Panc1 (cell line): ENCODE measurements at regions not wholly inside any gene's neighbourhood (a gene's known extent, or its start where the extent isn't known, plus 50 kb on each side); places are given as distances from the start of the nearest gene placed in this dataset.

Experiments used
- ATAC-seq: fragments of 200-7000 bp; cut with Tn5 transposase; 2 replicates; pipeline ENCODE4 v1.9.1; 2020; ENCODE audit warnings: mild to moderate bottlenecking, moderate library complexity
- BruUV-seq: library from RNA; stranded (reverse); fragments of 400-500 nt; replicated peaks from 2 replicates; lab custom pipeline; 2021; lab: Mats Ljungman, UMichigan
- CTCF ChIA-PET: fragments of 300-600 bp; sonication (Branson Sonifier 250); formaldehyde crosslinking; loops from one replicate; lab custom pipeline; 2022; ENCODE audit warnings: antibody characterized with exemption; lab: Charles Lee
- POLR2A ChIA-PET: fragments of 300-600 bp; sonication (Branson Sonifier 250); formaldehyde crosslinking; loops from one replicate; lab custom pipeline; 2022; ENCODE audit warnings: antibody characterized with exemption; lab: Charles Lee
- DNase-seq: peaks from one replicate; pipeline ENCODE4 v3.0.0-alpha.2; 2010; ENCODE audit warnings: low read depth, low spot score
- H3K27ac ChIP-seq: 2 replicates; pipeline ENCODE4 v1.5.1; 2011; ENCODE audit warnings: mild to moderate bottlenecking, low read length, inconsistent platforms
- H3K27me3 ChIP-seq: fragments of 200-500 bp; sonication (Bioruptor generic); 2 replicates; pipeline ENCODE4 v1.6.0; 2014; ENCODE audit warnings: low read length, inconsistent platforms; ENCODE audit not compliant: control insufficient read depth, insufficient read depth
- H3K36me3 ChIP-seq: fragments of 200-500 bp; sonication (Bioruptor generic); 2 replicates; pipeline ENCODE4 v1.5.1; 2014; ENCODE audit warnings: inconsistent platforms, mild to moderate bottlenecking, low read length, moderate library complexity; ENCODE audit not compliant: control insufficient read depth, insufficient read depth
- H3K4me1 ChIP-seq: 2 replicates; pipeline ENCODE4 v1.5.1; 2011; ENCODE audit warnings: inconsistent platforms, mild to moderate bottlenecking, low read length, moderate library complexity; ENCODE audit not compliant: control insufficient read depth, insufficient read depth
- H3K4me3 ChIP-seq, 2 experiments: 2 replicates each; pipeline ENCODE4 v1.5.1; 2011 to 2012; ENCODE audit warnings: low read depth in 2 of 2, low read length in 2 of 2, mild to moderate bottlenecking in 2 of 2, inconsistent platforms in 1 of 2, moderate library complexity in 1 of 2
- H3K9me3 ChIP-seq: fragments of 200-500 bp; sonication (Bioruptor generic); 2 replicates; pipeline ENCODE4 v1.5.1; 2014; ENCODE audit warnings: low read depth, mild to moderate bottlenecking, inconsistent platforms, low read length, moderate library complexity; ENCODE audit not compliant: control insufficient read depth, insufficient read depth
- POLR2AphosphoS5 ChIP-seq: IDR thresholded peaks from 2 replicates; pipeline ENCODE4 v1.6.1; 2012; ENCODE audit warnings: mild to moderate bottlenecking, low read depth, low read length, moderate library complexity
- SIN3A ChIP-seq: IDR thresholded peaks from 2 replicates; pipeline ENCODE4 v1.6.1; 2012; ENCODE audit warnings: low read depth, mild to moderate bottlenecking, low read length, moderate library complexity, borderline replicate concordance; ENCODE audit not compliant: insufficient read depth
- TCF7L2 ChIP-seq: IDR thresholded peaks from 2 replicates; pipeline ENCODE4 v1.6.1; 2011; ENCODE audit warnings: mild to moderate bottlenecking, low read depth, low read length, inconsistent platforms
- in situ Hi-C: cut with HindIII; loops from 2 replicates; pipeline ENCODE4 v1.10.0; 2016; ENCODE audit warnings: low sequenced_read_pairs, low pct_unique_long_range_greater_than_20kb
- intact Hi-C: fragments of 100-400 bp; cut with micrococcal nuclease; formaldehyde crosslinking; loops from one replicate; pipeline ENCODE4 v1.10.0; 2022; ENCODE audit not compliant: unreplicated experiment
- TF ChIP-seq, protein P1 (sequence below), 2 experiments: IDR thresholded peaks; 2 replicates each; pipeline ENCODE4 v1.6.1; 2011 to 2012; ENCODE audit warnings: low read depth in 2 of 2, control low read depth in 1 of 2, low read length in 1 of 2, mild to moderate bottlenecking in 1 of 2, moderate library complexity in 1 of 2; ENCODE audit not compliant: insufficient read depth in 1 of 2
- TF ChIP-seq, protein P2 (sequence below): fragments of 450-650 bp; IDR thresholded peaks from 2 replicates; pipeline ENCODE4 v1.5.1; 2017; ENCODE audit warnings: mild to moderate bottlenecking

DNA sequence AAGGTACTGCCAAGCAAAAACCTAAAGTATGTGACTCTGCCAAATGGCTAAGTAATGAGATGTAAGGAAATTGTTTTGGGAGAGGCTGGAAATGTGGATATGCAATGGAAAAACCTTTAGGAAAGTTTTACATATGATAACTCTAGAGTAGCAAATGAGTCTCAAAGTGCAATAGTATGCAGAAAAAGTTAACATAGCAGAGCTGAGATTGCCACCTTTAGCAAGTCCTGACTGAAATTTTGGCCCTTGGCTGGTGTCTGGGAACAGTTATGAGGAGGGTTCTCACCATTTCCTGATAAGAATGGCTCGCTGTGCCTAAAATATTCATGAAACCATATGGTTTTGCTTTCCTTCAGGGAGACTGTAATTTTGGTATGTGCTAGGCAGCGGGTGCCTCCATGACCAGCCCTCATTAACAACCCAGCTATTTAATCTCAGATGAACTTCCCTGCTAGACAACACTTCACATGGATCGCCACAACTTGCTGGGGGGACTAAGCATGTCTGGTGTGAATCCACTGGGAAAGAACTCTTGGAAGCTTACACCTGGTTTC lies 72.3 kb upstream of the ERBB4 start:
- H3K4me3 ChIP-seq: no peak overlapping the region
- in situ Hi-C loops: no loop called here
- POLR2A ChIA-PET: no interaction called here

DNA sequence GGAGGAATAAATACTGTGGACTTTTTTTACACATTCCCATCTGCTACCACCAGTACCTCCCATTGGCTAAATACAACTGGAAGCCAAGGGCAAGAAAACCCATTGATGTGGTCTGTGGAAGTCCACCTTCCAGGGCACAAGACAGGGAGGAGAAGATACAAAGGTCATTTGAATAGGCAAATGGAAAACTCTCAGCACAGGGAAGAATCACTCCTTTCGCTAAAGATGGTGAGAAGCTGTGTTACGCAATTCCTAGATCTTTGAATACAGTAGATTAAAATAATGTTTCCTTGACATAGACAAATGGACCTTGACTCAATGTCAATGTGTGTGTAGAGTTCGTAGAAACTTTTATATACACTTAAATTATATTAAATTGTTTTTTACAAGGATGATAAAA lies 70.9 kb upstream of the ERBB4 start:
- Histone ChIP-seq H3K27ac (no peak overlapping the region), H3K4me1 (no peaks in the 10 kb centered on the region), H3K4me3 (no peak overlapping the region), H3K36me3 (no peaks in the 10 kb centered on the region), H3K9me3 (no peaks in the 10 kb centered on the region), H3K27me3 (no peaks in the 10 kb centered on the region)
- no peak for DNase-seq
- TF ChIP-seq, protein P1, sequence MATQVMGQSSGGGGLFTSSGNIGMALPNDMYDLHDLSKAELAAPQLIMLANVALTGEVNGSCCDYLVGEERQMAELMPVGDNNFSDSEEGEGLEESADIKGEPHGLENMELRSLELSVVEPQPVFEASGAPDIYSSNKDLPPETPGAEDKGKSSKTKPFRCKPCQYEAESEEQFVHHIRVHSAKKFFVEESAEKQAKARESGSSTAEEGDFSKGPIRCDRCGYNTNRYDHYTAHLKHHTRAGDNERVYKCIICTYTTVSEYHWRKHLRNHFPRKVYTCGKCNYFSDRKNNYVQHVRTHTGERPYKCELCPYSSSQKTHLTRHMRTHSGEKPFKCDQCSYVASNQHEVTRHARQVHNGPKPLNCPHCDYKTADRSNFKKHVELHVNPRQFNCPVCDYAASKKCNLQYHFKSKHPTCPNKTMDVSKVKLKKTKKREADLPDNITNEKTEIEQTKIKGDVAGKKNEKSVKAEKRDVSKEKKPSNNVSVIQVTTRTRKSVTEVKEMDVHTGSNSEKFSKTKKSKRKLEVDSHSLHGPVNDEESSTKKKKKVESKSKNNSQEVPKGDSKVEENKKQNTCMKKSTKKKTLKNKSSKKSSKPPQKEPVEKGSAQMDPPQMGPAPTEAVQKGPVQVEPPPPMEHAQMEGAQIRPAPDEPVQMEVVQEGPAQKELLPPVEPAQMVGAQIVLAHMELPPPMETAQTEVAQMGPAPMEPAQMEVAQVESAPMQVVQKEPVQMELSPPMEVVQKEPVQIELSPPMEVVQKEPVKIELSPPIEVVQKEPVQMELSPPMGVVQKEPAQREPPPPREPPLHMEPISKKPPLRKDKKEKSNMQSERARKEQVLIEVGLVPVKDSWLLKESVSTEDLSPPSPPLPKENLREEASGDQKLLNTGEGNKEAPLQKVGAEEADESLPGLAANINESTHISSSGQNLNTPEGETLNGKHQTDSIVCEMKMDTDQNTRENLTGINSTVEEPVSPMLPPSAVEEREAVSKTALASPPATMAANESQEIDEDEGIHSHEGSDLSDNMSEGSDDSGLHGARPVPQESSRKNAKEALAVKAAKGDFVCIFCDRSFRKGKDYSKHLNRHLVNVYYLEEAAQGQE (IDR thresholded peaks at IDR 0.05; ENCODE audit: insufficient read depth in 1 of 2, low read depth in 2 of 2, low read length in 1 of 2): no peak
- TF ChIP-seq TCF7L2 (no peak), SIN3A (no peak), POLR2AphosphoS5 (no peak)
- TF ChIP-seq, protein P2, sequence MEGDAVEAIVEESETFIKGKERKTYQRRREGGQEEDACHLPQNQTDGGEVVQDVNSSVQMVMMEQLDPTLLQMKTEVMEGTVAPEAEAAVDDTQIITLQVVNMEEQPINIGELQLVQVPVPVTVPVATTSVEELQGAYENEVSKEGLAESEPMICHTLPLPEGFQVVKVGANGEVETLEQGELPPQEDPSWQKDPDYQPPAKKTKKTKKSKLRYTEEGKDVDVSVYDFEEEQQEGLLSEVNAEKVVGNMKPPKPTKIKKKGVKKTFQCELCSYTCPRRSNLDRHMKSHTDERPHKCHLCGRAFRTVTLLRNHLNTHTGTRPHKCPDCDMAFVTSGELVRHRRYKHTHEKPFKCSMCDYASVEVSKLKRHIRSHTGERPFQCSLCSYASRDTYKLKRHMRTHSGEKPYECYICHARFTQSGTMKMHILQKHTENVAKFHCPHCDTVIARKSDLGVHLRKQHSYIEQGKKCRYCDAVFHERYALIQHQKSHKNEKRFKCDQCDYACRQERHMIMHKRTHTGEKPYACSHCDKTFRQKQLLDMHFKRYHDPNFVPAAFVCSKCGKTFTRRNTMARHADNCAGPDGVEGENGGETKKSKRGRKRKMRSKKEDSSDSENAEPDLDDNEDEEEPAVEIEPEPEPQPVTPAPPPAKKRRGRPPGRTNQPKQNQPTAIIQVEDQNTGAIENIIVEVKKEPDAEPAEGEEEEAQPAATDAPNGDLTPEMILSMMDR: no peak
- in situ Hi-C loops (no loop called here), intact Hi-C loops (no loop called here)
- CTCF ChIA-PET: no interaction called here
- POLR2A ChIA-PET: no interaction called here
- BruUV-seq: no TSS peak
- no peak for ATAC-seq

More for the DNA sequence above, 72.3 kb upstream of the ERBB4 start:
- no peak for ATAC-seq
- Histone ChIP-seq H3K27ac (no peak overlapping the region), H3K27me3 (no peaks in the 10 kb centered on the region), H3K9me3 (no peaks in the 10 kb centered on the region), H3K4me1 (no peaks in the 10 kb centered on the region), H3K36me3 (no peaks in the 10 kb centered on the region)
- BruUV-seq: no TSS peak
- CTCF ChIA-PET: interaction anchor here (0.6 kb wide), 1 partner anchor 14 kb away, joined by 3 read pairs; no protein-coding TSS in a partner anchor
- no peak for DNase-seq
- TF ChIP-seq, protein P2: no peak
- TF ChIP-seq SIN3A: no peak
- intact Hi-C loops: no loop called here
